ENCODE measurements at regions not wholly inside any gene's neighbourhood (a gene's known extent, or its start where the extent isn't known, plus 50 kb on each side); places are given as distances from the start of the nearest gene placed in this dataset.

DNA sequence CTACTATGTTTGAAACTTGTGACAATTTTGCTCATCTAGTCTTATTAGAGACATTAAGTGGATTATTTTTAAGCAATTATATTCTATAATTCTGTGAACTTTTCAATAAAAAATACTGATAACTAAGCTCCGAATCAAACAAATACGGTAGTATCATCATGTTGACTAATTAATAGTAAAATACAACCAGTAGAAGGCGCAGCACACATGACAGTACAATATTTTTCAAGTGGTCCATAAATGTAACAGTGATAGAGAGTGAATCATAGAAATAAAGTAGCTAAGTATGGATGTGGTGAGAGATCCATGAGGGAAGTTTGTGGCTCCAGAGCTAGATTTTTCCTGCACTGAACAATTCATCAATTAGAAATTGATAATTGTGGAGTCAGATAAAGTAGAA lies 666.2 kb downstream of the KCTD8 start:
- DNase-seq (ENCODE audit: low read depth): no peak

DNA sequence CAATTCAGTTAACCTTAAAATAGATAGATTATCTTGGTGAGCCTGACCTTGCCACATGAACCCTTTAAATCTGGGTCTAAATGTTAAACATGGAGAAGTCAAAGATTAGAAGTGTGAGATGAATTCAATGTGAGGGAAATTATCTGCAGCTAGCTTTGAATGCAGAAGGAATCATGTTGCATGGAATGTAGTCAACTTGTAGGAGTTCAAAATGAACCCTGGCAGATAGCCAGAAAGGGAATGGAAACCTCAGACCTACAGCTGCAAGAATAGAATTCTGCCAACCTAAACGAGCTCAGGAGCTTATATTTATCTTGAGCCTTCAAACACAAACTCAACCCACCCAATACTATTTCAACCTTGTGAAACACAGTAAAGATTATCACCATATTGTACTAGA lies 632.5 kb downstream of the KCTD8 start:
- DNase-seq (ENCODE audit: low read depth): no peak

DNA sequence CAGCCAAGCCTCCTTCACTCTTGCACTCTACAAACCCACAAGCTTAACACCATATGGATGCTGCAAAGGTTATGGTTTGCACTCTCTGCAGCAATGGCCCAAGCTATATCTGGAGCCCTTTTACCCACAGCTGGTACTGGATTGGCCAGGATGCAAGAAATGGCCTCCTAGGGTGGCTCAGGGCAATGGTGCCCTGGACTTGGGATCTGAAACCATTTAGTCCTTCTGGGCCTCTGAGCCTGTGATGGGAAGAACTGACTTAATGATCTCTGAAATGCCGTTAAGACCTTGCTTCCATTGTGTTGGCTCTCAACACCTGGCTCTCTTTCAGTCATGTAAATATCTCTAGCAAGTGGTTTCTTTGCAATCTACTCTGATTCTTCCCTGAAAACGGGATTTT lies 626.0 kb downstream of the KCTD8 start:
- no peak for DNase-seq (ENCODE audit: low read depth)

DNA sequence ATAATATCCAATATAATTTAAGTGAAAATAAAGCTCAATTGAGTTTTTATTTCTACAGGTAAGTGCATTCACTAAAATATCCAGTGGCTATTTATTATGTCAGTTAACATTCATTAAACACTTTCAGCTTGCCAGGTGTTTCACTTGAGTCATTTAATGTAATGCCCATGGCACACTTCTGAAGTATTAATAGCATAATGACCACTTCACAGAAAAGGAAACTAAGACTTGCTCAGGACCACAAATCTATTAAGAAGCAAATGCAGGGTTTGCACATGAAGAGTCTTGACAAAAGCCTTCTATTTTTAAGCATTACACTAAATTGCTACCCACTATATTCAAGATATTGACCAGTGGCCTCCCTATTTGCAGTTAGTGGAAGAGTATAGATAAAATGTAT lies 612.7 kb downstream of the KCTD8 start:
- DNase-seq (ENCODE audit: low read depth): no peak

DNA sequence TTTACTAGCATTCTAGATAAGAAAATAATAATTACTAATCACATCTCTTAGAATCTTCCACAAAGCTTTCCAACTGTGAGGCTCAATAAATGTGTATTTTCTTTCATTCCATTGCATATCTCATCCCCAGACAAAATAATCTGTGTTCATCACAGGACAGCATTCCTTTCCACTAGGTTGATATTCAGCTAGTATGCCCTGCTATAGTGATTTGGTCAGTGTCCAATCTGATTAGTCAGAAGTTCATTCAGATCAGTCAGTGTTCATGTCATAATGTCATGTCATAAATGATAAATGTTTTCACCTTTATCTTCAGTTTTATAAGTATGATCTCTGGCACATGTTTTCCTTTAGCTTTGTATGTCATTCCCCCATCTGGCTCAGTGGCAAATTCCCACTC lies 611.4 kb downstream of the KCTD8 start:
- DNase-seq (ENCODE audit: low read depth): no peak

DNA sequence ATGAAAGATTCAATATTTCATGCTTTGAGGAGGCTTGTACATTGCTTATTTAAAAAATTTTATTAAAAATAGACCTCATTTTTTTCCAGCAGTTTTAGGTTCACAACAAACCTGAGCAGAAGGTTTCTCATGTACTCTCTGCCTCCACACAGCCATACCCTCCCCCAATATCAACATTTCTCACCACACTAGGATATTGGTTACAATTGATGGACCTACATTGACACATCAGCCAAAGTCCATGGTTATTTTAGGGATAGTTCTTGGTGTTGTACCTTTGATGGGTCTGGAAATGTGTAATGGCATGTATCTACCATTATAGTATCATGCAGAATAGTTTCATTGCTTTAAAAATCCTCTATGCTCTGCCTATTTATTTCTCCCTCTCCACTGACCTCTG lies 611.0 kb downstream of the KCTD8 start:
- DNase-seq (ENCODE audit: low read depth): no peak

DNA sequence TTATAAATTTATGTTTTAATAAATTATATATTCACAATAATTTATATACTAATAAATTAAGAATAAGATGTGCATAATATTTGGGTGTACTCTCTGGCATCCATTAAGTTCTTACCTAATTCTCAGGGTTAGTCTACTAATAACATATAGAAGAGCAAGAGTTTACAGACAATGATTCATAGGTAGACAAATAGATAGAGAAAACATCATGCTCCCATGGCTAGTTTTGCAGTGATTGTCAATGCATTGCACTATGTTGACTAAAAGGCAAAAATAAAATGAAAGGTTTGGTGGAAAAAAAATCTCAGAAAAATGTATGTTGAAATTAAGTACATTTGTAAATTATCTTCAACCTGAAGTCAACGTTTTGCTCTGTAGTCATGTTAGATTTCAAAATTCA lies 606.0 kb downstream of the KCTD8 start:
- DNase-seq (ENCODE audit: low read depth): no peak

DNA sequence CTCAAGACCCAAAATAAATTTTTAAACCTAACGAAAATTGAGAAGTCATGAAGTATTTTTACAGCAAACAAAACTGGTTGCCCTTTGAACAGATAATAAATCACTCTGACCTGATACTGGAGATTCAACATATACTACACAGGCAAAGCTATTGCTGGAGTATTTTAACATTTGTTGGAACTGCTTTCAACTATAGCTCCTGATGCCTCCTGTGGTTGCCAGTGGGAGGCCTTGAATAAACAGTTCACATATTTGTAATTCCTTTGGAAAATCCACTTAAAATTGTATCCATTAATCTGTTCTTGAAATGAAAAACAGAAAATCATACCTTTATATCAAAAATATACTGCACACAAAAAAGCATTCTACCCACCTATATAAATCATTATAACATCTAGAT lies 605.1 kb downstream of the KCTD8 start:
- DNase-seq (ENCODE audit: low read depth): no peak

DNA sequence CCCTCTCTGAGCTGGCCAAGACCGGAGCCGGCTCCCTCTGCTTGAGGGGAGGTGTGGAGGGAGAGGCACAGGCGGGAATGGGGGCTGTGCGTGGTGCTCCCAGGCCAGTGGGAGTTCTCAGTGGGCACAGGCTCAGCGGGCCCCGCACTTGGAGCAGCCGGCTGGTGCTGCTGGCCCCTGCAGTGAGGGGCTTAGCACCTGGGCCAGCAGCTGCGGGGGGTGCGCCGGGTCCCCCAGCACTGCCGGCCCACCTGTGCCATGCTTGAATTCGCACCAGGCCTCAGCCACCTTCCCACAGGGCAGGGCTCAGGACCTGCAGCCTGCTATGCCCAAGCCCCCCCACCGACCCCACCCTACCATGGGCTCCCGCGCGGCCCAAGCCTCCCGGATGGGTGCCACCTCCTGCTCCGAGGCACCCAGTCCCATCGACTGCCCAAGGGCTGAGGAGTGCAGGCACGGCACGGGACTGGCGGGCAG lies 602.5 kb downstream of the KCTD8 start:
- no peak for DNase-seq (ENCODE audit: low read depth)

DNA sequence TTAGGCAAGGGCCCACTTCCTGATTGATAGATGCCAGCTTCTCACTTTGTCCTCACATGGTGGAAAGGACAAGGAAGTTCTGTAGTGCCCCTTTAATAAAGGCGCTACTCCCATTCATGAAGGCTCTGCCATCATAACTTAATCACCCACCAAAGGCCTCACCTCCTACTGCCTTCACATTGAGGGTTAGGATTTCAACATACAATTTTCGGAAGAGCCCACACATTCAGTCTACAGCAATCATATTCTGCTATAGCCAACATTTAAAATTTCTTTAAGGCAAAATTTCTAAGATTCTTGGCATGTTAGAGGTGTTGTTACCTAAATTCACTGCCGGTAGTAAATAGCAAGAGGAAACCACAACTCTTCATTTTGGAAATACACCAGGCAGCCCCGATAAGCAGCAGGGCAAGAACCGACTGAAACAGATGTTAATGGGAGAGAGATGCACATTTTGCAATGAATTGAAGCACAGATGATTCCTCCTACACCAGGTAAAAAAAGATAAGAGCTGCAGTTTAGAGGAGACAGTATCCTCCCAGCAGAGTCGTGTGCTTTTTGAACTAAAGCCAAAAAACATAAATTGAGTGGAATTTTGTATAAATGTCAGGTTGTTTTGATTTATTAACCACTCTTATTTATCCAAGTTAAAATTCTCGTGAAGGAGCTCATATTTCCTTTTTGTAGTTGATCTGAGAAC lies 594.9 kb downstream of the KCTD8 start:
- DNase-seq (ENCODE audit: low read depth): no peak

DNA sequence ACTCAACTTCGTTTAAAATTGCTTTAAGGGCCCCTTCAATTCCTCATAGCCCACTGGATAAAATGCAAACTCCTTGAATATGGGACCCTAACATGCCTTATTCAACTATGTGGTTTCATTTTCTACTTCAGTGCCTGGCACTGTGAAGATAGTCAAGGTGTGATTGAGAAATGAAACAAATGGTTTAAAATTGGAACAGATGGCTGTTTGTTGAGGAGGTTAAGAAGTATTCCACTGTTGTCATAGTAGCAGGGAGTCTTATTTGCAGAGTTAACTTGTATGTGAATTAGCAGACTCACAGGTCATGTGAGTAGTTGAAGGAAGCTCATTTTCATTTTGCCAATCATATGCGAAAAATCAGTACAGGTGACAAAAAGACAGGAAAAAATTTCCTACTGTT lies 593.3 kb downstream of the KCTD8 start:
- DNase-seq (ENCODE audit: low read depth): no peak

DNA sequence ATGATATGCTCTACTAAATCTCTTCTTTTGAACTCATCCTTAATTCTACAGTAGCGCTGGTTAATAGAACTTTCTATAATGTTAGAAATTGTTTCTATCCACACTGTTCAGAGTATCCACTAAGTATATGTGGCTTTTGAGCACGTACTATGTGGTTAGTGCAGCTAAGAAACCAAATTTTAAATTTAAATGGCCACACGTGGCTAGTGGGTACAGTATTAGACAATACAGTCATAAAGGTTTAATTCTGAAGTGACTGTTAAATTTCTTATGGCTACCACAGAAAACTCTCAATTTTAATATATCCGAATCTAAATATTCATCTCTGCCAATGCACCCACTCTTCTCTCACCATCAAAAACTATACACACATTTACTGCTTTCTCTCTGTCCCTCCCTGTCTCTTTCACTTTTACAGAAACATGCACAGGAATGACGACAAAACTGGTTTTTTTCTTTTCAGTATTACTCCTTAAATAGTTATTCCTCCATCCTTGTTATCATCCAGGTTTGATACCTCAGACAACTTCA lies 583.9 kb downstream of the KCTD8 start:
- no peak for DNase-seq (ENCODE audit: low read depth)

DNA sequence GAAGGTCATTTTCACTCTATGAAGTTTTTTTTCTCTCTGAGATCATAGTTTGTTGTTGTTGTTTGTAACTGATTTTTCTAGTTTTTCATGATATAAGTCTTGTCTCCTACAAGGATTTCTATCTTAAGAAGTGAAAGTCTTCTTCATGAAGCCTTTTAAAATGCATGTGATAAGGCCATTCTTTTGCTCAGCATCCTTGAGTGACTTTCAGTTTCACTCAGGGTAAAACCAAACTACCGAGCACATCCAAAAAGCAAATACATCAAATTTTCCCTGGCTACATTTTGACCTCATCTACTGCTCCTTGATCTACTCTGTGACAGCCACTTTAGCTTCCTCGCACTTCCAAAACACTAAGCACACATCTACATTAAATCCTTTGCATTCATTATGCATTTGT lies 580.7 kb downstream of the KCTD8 start:
- DNase-seq (ENCODE audit: low read depth): no peak

DNA sequence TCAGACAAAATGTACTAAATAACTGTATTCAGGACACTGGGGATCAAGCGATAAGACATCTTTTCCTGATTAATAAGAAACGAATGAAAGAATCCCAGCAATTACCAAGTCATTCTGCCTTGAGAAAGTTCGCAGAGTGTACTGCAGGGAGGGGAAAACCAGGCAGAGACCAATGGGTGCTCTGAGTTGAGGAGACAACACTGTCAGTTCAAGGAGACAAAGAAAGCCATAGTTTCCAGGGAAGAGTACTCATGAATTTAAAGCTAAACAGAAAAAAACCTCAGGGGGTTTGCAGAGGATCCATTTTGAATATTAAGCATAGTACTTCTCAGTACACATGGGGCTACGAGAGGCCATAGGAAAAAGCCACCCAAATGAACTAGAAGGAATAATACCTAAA lies 573.0 kb downstream of the KCTD8 start:
- no peak for DNase-seq (ENCODE audit: low read depth)

DNA sequence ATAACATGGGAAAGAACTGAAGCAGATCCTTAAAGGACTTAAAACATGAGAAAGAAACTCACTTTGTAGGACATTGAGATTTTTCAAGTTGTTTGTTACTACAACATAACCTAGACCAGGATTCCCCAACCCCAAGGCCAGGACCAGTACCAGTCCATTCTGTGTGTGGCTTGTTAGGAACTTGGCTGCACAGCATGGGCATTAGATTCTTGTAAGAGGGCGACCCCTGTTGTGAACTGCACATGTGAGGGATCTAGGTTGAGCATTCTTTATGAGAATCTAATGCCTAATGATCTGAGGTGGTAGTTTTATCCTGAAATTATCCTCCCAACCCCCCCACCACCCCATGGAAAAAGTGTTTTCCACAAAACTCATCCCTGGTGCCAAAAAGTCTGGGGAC lies 566.1 kb downstream of the KCTD8 start:
- no peak for DNase-seq (ENCODE audit: low read depth)

DNA sequence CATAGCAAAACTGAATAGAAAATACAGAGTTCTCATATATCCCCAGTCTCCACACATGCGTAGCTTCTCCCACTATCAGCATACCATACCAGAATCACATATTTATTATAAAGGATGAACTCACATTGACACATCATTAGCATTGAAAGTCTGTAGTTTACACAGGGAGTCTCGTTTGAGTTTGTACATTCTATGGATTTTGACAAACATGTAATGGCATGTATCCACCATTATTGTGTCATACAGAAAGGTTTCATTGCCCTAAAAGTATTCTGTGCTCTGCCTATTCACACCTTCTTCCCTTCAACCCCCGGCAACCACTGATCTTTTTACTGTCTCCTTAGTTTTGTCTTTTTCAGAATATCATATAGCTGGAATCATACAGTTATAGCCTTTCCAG lies 562.4 kb downstream of the KCTD8 start:
- DNase-seq (ENCODE audit: low read depth): no peak

DNA sequence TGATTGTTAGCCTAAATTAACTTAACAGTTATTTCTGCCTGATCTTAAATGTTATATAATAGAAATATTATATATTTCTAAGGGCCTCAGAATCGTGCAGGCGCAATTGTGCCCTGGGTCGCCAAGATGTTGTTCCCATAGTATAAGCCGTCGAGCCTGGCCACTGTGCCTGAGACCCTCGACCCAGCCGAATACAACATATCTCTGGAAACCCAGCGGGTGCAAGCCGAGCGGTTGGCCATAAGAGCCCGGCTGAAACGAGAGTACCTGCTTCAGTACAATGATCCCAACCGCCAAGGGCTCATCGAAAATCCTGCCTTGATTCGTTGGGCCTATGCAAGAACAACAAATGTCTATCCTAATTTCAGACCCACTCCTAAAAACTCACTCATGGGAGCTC lies 549.8 kb downstream of the KCTD8 start:
- DNase-seq (ENCODE audit: low read depth): no peak

DNA sequence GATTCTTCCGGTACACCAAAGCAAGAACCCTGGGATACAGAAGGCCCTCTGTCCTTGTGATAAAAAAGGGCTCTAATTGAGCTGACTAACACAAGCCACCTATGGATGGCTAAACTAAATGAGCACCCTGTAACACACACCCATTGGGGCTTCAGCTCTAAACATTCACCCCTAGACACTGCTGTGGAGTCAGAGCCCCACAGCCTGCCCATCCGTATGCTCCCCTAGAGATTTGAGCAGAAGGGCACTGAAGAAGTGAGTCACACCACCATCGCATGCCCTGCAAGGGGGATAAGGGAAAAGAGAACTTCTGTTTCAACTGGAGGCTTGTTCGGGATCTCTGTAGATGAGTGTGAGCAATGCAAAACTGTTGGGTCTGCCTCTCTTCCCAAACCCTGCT lies 545.2 kb downstream of the KCTD8 start:
- DNase-seq (ENCODE audit: low read depth): no peak

DNA sequence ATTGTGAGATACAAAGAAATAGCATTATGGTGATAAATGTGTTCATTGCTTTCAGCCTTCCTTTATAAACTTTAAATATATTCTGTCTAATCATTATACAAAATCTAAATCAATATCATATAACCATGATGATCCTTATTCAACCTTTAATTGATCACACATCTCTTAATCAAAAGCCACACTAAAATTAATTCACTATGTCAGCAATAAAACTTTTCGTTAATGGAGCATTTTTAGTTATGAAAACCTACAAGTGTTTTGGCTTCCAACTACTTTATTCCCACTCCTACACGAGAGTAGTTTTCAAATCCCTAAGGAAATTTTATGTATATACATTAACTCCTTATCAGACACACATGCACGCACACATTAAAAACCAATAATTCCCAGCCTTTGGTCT lies 530.2 kb downstream of the KCTD8 start:
- DNase-seq (ENCODE audit: low read depth): no peak

DNA sequence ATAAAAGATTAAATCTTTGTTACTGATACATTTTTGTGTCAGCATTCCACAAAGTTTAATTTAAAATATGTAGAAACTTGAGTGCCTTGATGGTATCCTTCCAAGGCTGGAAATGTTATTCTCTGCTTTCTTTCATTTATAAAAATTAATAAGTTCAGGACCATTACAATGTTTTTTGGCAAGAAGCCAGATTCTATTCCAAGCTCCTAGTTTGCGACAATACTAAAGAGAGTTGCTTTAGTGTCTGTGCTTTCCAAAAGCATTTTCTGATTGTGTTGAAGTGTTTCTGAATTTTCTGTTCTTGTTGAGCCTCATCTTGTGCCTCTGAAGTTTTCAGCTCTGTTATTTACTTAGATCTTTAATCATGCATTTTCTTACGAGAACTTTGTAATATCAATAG lies 516.2 kb downstream of the KCTD8 start:
- no peak for DNase-seq (ENCODE audit: low read depth)

DNA sequence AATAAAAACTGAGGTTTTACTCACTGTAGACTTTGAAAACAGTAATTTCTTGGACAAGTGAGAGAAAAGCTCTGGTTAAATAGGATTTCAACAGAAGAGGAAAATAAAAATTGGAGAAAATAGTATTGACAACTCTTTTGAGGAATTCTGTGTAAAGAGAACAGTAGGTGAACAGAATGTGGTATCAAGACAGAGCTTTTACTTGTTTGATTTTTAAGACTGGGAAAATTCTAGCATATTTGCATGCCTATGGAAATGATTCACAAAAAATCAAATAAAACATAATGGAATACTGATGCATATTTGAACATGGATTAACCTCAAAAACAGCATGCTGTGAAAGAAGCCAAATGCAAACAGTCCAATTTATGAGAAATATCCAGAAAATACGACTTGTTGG lies 504.6 kb downstream of the KCTD8 start:
- DNase-seq (ENCODE audit: low read depth): no peak

DNA sequence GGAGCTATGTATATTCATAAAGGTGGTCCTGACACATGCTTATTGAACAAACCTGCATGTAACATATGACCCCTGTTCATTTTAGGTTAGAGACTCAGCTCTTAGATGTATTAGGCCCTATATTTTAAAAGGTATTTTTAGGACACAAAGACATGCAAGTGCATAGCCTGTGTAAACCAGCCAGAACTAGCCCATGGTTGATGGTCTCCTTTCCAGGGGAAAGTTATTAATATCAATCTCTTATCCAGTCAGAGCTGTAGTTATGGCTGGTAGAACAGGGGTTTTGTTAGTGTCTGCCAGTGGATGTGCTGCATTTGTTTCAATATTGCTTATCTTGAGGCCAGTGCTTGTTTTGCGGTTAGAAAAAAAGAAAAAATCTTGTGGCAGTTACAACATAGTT lies 488.6 kb downstream of the KCTD8 start:
- DNase-seq (ENCODE audit: low read depth): no peak

DNA sequence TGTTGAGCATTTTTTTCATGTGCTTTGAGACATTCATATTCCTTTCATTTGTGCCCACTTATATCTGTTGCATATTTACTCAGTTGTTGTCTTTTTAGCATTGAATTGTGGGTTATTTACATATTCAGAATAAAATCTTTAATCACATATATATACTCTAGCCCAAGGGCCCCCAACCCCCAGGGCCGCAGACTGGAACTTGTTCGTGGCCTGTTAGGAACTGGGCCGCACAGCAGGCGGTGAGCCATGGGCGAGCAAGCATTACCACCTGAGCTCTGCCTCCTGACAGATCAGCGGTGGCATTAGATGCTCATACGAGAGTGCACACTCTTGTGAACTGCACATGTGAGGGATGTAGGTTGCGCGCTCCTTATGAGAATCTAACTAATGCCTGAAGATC lies 480.6 kb downstream of the KCTD8 start:
- DNase-seq (ENCODE audit: low read depth): no peak

DNA sequence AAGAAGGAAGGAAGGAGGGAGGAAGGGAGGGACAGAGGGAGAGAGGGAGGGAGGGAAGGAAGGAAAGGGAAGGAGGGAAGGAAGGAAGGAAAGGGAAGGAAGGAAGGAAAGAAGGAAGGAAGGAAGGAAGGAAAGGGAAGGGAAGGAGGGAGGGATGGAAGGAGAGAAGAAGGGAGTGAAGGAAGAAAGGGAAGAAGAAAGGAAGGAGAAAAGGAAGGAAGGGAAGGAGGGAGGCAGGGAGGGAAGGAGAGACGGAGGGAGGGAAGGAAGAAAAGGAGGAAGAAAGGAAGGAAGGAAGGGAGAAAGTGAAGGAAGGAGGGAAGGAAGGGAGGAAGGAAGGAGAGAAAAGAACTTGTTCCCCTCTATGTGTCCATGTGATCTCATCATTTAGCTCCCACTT lies 465.0 kb downstream of the KCTD8 start:
- DNase-seq (ENCODE audit: low read depth): no peak

Data from stromal cell of bone marrow (primary cell).